HG03060 (cell line): ENCODE measurements at regions not wholly inside any gene's neighbourhood (a gene's known extent, or its start where the extent isn't known, plus 50 kb on each side); places are given as distances from the start of the nearest gene placed in this dataset.

Experiments used
- ATAC-seq: cut with Tn5 transposase; IDR thresholded peaks from one replicate; pipeline ENCODE4 v1.9.1; 2021; ENCODE audit warnings: low read depth, moderate number of reproducible peaks; ENCODE audit not compliant: unreplicated experiment

- no peak for ATAC-seq
These were observed 76.4 kb downstream of the CXXC4 start for GRCh38 chr4:104418286-104418685.

GRCh38 chr4:104417357-104417882, 77.3 kb downstream of the CXXC4 start:
- no peak for ATAC-seq

GRCh38 chr4:104416725-104417356, 77.9 kb downstream of the CXXC4 start:
- no peak for ATAC-seq

GRCh38 chr4:104413487-104413886, 81.2 kb downstream of the CXXC4 start:
- no peak for ATAC-seq

- no peak for ATAC-seq
These were observed 82.3 kb downstream of the CXXC4 start for GRCh38 chr4:104412344-104412743.

- ATAC-seq: no peak
These were observed 83.2 kb downstream of the CXXC4 start for GRCh38 chr4:104411502-104411901.

GRCh38 chr4:104408878-104409277, 85.8 kb downstream of the CXXC4 start:
- no peak for ATAC-seq

GRCh38 chr4:104404361-104404760, 90.3 kb downstream of the CXXC4 start:
- no peak for ATAC-seq

GRCh38 chr4:104395168-104395614, 99.5 kb downstream of the CXXC4 start:
- ATAC-seq: no peak

- ATAC-seq: no peak
These were observed 100.1 kb downstream of the CXXC4 start for GRCh38 chr4:104394406-104395167.

- ATAC-seq: no peak
These were observed 100.9 kb downstream of the CXXC4 start for GRCh38 chr4:104393655-104394324.

- no peak for ATAC-seq
These were observed 109.0 kb downstream of the CXXC4 start for GRCh38 chr4:104385713-104386112.

GRCh38 chr4:104382961-104383360, 111.7 kb downstream of the CXXC4 start:
- ATAC-seq: no peak

- ATAC-seq: no peak
These were observed 113.0 kb downstream of the CXXC4 start for GRCh38 chr4:104381729-104382128.

- no peak for ATAC-seq
These were observed 129.1 kb downstream of the CXXC4 start for GRCh38 chr4:104365618-104366017.

- no peak for ATAC-seq
These were observed 141.2 kb downstream of the CXXC4 start for GRCh38 chr4:104353481-104353880.

- no peak for ATAC-seq
These were observed 142.5 kb downstream of the CXXC4 start for GRCh38 chr4:104352211-104352610.

GRCh38 chr4:104351706-104352105, 143.0 kb downstream of the CXXC4 start:
- ATAC-seq: no peak

- ATAC-seq: no peak
These were observed 149.0 kb downstream of the CXXC4 start for GRCh38 chr4:104345598-104346242.

GRCh38 chr4:104344342-104344980, 150.2 kb downstream of the CXXC4 start:
- ATAC-seq: no peak
